Right ventricle myocardium superior (tissue), 1 donor: ENCODE measurements at regions not wholly inside any gene's neighbourhood (a gene's known extent, or its start where the extent isn't known, plus 50 kb on each side); places are given as distances from the start of the nearest gene placed in this dataset.
"Not testable (repeated sequence)": the region's sequence is repeated elsewhere in the genome, so short reads cannot be mapped to it uniquely, and the experiment has no call there.

ENCODE experiments used
- ATAC-seq: fragments of 200-7000 bp; cut with Tn5 transposase; one replicate; pipeline ENCODE4 v1.9.1; 2020; ENCODE audit warnings: mild to moderate bottlenecking; ENCODE audit not compliant: poor library complexity
- DNase-seq: peaks from one replicate; pipeline ENCODE4 v3.0.0-alpha.2; 2020
- intact Hi-C: fragments of 100-400 bp; cut with DNase I; formaldehyde crosslinking; loops from one replicate; pipeline ENCODE4 v1.11.2; 2022
- donor health status: DM: no; HTN: yes; CAD: no; lungs with severe emphysema.

DNA sequence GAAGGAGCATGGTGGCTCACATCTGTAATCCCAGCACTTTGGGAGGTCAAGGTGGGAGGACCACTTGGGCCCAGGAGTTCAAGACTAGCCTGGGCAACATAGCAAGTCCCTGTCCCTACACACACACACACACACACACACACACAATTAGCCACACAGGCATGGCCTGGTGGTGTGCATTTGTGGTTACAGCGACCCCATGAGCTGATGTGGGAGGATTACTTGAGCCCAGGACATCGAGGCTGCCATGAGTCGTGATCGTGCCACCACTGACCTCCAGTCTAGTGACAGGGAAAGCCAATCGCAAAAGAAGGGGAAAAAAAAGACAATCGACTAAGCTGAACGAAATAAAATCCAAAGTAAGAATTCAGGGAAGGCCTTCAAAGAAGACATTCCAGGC is 67.9 kb downstream of the TBX3 start:
- ATAC-seq (no peak), DNase-seq (no peak)
- intact Hi-C loops: no loop called here

DNA sequence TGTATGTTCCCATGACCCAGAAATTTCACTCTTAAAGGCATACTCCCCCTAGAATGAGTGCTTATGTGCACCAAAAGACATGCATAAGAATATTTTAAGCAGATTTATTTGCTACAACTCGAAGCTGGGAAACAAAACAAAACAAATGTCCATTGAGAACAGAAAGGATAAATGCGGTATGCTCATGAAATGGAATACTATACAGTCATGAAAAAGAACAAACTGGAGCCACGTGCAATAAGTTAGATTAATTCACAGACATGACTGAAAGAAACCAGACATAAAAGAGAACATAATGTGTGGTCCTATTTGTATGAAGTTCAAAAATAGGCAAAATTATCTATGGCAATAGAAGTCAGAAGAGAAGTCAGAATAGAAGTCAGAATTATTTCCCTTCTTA is 69.9 kb downstream of the TBX3 start:
- DNase-seq (no peak), ATAC-seq (no peak)
- intact Hi-C loops: no loop called here

DNA sequence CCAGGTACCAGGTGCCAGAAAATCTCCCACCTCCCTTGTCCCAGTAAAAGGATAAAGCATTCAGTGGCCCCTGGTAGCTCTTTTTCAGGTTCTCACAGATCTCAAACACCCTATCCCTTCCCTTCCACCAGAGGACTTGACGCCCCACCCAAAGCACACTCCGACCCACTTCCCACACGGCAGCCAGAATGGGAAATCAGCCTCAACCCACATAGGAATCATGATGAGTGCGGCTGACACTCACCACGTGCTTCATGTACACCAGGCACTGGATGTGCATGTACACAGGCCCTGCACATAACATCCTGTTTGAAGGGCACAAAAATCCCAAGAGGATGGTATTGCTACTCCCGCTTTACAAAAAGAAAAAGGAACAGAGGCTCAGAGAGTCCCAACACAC is 71.9 kb downstream of the TBX3 start:
- no peak for ATAC-seq
- DNase-seq: no peak
- intact Hi-C loops: no loop called here

DNA sequence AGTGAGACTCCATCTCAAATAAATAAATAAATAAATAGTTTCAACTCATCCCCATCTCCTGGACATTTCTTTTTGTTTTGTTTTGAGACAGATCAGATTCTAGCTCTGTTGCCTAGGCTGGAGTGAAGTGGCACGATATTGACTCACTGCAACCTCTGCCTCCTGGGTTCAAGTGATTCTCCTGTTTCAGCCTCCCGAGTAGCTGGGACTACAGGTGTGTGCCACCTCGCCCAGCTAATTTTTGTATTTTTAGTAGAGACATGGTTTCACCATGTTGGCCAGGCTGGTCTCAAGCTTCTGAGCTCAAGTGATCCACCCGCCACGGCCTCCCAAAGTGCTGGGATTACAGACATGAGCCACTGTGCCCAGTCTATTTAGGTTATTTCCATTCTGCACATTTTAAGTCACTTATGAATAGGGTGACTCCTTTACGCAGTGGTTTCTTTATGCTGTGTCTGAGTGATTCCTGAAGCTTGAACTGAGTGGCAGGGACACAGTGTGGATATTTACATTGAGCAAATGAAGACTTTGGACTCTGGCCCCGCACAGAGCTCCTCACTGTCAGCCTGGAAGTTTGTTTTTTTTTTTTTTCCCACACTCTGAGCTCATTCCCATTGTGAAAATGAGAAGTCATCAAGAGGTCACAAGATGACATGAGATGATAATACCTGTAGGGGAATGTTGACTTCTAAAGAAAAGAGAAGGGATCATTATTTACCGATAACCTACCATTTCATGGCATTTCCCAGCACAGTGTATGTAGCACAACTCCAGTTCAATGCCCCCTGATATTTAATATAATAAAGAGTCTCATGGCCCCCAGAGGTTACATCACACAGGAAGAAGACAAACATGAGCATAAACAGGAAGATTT is 72.6 kb downstream of the TBX3 start:
- DNase-seq (no peak), ATAC-seq (no peak)
- intact Hi-C loops: no loop called here

DNA sequence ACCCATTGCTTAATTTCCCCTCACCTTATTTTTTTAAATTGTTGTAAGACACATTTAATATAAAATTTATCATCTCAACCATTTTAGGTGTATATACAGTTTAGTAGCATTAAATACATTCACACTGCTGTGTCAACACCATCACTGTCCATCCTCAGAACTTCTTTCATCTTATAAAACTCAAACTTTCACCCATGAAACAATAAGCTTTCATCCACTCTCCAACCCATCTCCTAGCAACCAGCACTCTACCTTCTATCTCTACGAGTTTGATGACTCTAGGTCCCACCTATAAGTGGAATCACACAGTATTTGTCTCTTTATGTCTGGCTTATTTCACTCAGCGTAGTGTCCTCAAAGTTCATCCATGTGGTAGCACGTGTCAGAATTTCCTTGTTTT is 75.5 kb downstream of the TBX3 start:
- intact Hi-C loops: no loop called here
- DNase-seq (no peak), ATAC-seq (no peak)

- intact Hi-C loops: no loop called here
- ATAC-seq: no peak
- DNase-seq: no peak
Measured at GRCh38 chr12:114605918-114606317, 78.1 kb downstream of the TBX3 start.

DNA sequence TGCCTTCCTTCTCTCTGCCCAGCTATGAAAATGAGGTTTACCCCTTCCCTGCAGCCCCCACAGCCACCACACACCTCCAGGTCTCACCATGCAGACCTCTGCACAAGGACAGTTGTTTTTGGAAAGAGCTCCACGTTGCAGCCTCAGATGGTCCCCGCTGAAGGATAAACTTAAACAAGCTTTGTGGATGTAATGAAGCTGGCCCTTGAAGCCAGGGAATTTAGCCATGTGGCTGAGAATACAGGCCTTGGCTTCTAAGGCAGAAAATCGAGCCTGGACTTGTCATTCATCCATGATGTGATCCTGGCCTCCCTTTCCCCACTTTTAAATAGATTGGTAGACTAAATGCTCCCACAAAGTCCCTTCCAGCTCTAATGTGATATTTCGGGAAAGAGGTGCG is 79.4 kb downstream of the TBX3 start:
- DNase-seq: no peak
- ATAC-seq: no peak
- intact Hi-C loops: no loop called here

- ATAC-seq, intact Hi-C loops, DNase-seq: not testable (repeated sequence)
Measured at GRCh38 chr12:114600584-114600983, 83.4 kb downstream of the TBX3 start.

GRCh38 chr12:114598111-114598510 is 85.9 kb downstream of the TBX3 start:
- intact Hi-C loops: no loop called here
- DNase-seq (no peak), ATAC-seq (no peak)

DNA sequence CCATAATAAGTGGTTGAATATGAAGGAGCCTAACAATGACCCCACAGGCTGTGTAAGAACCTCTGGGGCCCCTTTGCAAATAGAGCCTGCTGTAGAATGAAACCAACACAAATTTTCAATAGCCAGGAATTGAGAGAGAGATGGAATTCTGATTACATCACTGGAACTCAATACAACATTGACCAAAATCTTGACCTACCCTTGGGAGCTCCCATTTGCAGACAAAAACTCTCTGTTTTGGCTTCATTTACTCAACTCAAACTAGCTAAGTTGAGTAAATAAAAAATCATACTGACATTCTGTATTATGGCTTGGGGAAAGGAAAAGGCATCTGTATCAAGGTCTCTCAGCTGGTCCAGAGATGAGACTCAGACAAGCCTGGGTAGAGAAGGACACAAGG is 91.0 kb downstream of the TBX3 start:
- intact Hi-C loops: no loop called here
- no peak for ATAC-seq

GRCh38 chr12:114588061-114588460 is 95.9 kb downstream of the TBX3 start:
- intact Hi-C loops: no loop called here
- DNase-seq (no peak), ATAC-seq (no peak)

More for the DNA sequence above, 91.0 kb downstream of the TBX3 start:
- no peak for DNase-seq

DNA sequence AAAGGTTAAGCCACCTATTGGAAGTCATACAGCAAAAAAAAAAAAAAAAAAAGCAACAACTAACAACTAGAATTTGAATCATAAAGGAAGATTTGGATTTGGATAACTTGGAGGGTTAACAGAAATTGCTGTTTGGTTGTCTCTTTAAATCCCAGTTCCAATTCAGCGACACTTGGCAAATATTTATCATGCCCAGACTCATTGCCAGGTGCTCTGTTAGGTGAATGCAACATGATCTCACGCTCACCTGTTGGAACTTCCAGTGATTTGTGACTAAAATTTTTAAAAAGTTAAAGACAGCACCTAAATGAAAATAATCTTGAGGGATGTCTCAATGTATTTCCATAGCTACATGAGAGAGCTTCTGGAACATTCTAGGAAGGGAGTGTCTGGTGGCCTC is 103.7 kb downstream of the TBX3 start:
- DNase-seq (no peak), ATAC-seq (no peak)
- intact Hi-C loops: no loop called here

DNA sequence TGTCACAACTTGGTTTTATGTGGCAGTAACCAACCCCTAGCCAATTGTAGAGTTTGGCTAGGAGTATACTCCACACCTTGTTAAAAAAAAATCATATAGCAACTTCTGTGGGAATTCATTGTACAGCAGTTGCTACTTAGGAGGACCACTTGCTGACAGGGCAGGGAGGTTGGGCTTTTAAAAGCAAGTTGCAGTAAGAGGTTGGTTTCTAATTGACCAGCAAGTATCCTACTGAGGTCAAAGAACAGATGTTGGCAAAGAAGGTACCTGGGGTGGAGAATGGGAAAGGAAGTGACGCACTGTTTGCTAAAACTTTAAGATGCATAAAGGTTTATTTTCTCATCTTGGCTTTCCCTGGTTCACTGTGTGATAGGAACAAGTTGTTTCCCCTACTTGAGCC is 104.6 kb downstream of the TBX3 start:
- intact Hi-C loops: no loop called here
- no peak for DNase-seq
- no peak for ATAC-seq

DNA sequence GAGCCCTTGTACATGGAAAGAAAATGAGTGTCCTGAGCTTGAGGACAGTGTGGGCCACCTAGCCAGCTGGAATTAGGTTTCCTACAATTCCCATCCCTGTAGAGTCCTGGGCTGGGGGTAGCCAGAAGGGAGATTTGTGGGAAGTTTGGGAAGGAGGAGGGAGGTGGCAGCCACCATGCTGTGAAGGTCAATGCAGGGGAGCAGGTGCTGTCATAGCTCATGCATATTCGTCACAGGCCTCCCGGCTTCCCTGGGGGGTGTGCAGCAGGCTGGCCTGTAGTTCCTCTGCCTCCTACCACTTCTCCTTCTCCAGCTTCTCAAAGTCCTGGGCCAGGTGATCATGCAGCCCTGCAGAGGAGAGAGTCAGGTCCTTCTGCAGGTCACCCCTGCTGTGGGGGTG is 121.3 kb downstream of the TBX3 start:
- ATAC-seq (no peak), DNase-seq (no peak)
- intact Hi-C loops: no loop called here

DNA sequence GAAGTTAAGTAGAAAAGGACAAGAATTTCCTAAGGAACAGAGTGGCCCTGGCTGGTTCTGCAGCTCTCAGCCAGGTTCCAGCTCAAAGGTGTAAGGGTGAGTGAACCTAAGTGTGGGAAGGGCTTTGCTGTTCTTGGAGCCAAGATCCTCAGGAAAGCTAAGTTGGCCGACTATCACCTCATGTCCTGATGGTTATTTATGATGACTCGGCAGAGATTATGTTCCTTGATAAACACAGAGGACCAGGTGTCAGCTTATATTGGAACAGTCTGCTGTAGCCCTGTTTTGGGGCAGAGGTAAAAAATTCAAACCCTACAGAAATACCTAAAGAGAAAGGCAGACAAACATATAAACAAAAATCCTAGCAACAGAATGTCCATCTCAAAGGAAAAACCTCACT is 128.5 kb downstream of the TBX3 start:
- ATAC-seq (no peak), DNase-seq (no peak)
- intact Hi-C loops: no loop called here

DNA sequence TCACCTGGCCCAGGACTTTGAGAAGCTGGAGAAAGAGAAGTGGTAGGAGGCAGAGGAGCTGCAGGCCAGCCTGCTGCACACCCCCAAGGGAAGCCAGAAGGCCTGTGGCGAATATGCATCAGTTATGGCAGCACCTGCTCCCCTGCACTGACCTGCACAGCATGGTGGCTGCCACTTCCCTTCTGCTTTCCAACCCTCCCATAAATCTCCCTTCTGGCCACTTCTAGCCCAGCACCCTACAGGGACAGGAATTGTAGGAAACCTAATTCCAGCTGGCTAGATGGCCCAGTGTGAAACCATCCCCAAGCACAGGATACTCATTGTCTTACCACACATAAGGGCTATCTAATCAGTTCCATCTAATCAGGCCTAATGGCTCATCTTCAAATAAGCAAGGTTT is 136.3 kb downstream of the TBX3 start:
- ATAC-seq (no peak), DNase-seq (no peak)
- intact Hi-C loops: no loop called here

- DNase-seq: no peak
- ATAC-seq: no peak
- intact Hi-C loops: no loop called here
Measured at GRCh38 chr12:114530417-114530816, 124.5 kb upstream of the TBX5 start.

GRCh38 chr12:114529966-114530365 is 124.0 kb upstream of the TBX5 start:
- ATAC-seq (no peak), DNase-seq (no peak)
- intact Hi-C loops: no loop called here

DNA sequence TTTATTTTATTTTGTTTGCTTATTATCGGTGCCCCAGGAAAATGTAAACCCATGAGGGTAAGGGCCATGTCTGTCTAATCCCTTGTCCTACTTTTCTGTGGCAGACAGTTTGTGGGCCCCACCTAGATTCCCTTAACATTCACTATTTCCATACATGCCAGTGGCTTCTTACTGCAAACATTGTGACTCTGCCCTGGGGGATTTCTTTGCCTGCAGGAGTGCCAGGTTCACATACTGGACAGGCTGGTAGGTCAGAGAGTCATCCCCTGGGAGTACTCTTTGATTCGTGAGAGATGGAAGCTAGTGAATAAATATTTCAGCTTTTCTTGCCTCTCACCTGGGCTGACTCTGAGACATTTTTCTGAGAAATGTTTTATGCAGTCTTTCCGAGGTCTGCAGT is 122.8 kb upstream of the TBX5 start:
- intact Hi-C loops: no loop called here
- DNase-seq: no peak
- no peak for ATAC-seq

DNA sequence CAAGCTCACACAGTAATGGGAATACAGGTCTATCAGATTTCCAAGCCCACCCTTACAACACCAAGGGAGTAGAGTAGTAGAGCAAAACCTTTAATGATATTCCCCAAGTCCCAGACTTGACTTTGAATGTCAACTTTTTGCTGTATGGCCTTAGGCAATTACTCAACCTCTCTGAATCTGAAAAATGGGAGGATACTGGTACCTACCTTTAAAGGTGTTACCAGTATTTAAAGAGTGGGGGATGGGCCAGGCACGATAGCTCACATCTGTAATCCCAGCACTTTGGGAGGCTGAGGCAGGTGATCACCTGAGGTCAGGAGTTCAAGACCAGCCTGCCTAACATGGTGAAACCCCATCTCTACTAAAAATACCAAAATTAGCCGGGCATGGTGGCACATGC is 115.2 kb upstream of the TBX5 start:
- intact Hi-C loops, DNase-seq, ATAC-seq: not testable (repeated sequence)

DNA sequence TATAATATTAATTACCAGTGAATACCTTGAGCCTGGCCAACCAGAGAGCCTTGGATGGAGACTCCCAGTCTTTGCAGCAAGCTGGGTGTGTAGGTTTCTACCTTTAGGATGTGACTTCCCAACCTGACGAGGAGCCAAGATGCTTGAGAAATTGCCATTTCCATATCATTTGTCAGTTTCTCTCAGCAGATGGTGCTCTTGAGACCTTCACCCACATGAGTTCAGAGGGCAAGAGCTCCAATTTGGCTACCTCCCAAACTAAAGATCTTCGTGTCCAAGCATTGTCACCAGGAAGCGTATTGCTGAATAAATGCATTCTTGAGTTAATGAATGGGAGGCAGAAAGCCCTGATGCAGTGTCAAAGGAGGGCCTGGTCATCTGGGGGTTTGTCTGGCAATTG is 106.4 kb upstream of the TBX5 start:
- DNase-seq (no peak), ATAC-seq (no peak)
- intact Hi-C loops: no loop called here
